ENCODE measurements at regions not wholly inside any gene's neighbourhood (a gene's known extent, or its start where the extent isn't known, plus 50 kb on each side); places are given as distances from the start of the nearest gene placed in this dataset.
"Not testable (repeated sequence)": the region's sequence is repeated elsewhere in the genome, so short reads cannot be mapped to it uniquely, and the experiment has no call there.

- H3K9me3 Mint-ChIP-seq: no peaks in the 10 kb centered on the region
- H3K27ac Mint-ChIP-seq: no peak overlapping the region
- no peak for DNase-seq
- H3K27me3 Mint-ChIP-seq: peaks cover 19% of the 10 kb centered on the region
- H3K4me3 Mint-ChIP-seq: no peak overlapping the region
- intact Hi-C loops (cut with micrococcal nuclease): no loop called here
- no peaks in the 10 kb centered on the region for H3K36me3 Mint-ChIP-seq (ENCODE audit: low read depth)
- H3K4me1 Mint-ChIP-seq: peaks cover 2% of the 10 kb centered on the region
Observed at GRCh38 chr12:75795125-75795524, 236.5 kb downstream of the PHLDA1 start.

GRCh38 chr12:75792687-75793086, 238.9 kb downstream of the PHLDA1 start:
- Mint-ChIP-seq H3K36me3 (ENCODE audit: low read depth) (no peaks in the 10 kb centered on the region), H3K4me1 (peaks cover 3% of the 10 kb centered on the region), H3K27ac (no peak overlapping the region), H3K27me3 (peaks cover 19% of the 10 kb centered on the region), H3K9me3 (no peaks in the 10 kb centered on the region), H3K4me3 (no peak overlapping the region)
- DNase-seq: no peak
- intact Hi-C loops (cut with micrococcal nuclease): loop anchor here (5.0 kb wide), 1 partner anchor 40 kb away; no protein-coding TSS in a partner anchor

- H3K27ac Mint-ChIP-seq: no peak overlapping the region
- H3K27me3 Mint-ChIP-seq: peaks cover 16% of the 10 kb centered on the region
- intact Hi-C loops (cut with micrococcal nuclease): loop anchor here (5.0 kb wide), 1 partner anchor 38 kb away; no protein-coding TSS in a partner anchor
- no peaks in the 10 kb centered on the region for H3K36me3 Mint-ChIP-seq (ENCODE audit: low read depth)
- no peak for DNase-seq
- no peak overlapping the region for H3K4me3 Mint-ChIP-seq
- H3K9me3 Mint-ChIP-seq: no peaks in the 10 kb centered on the region
- peaks cover 3% of the 10 kb centered on the region for H3K4me1 Mint-ChIP-seq
Observed at GRCh38 chr12:75790219-75790618, 241.4 kb downstream of the PHLDA1 start.

GRCh38 chr12:75787146-75787545, 244.4 kb downstream of the PHLDA1 start:
- H3K4me3 Mint-ChIP-seq; H3K27me3 Mint-ChIP-seq; H3K36me3 Mint-ChIP-seq (ENCODE audit: low read depth); H3K9me3 Mint-ChIP-seq; DNase-seq; H3K27ac Mint-ChIP-seq; intact Hi-C loops (cut with micrococcal nuclease); H3K4me1 Mint-ChIP-seq: not testable (repeated sequence)

- intact Hi-C loops (cut with micrococcal nuclease): no loop called here
- no peaks in the 10 kb centered on the region for H3K36me3 Mint-ChIP-seq (ENCODE audit: low read depth)
- peaks cover 1% of the 10 kb centered on the region for H3K27me3 Mint-ChIP-seq
- no peak for DNase-seq
- H3K4me1 Mint-ChIP-seq: peaks cover 11% of the 10 kb centered on the region
- H3K4me3 Mint-ChIP-seq: no peak overlapping the region
- H3K27ac Mint-ChIP-seq: no peak overlapping the region
- no peaks in the 10 kb centered on the region for H3K9me3 Mint-ChIP-seq
Observed at GRCh38 chr12:75786070-75786469, 245.5 kb downstream of the PHLDA1 start.

- no peaks in the 10 kb centered on the region for H3K36me3 Mint-ChIP-seq (ENCODE audit: low read depth)
- peaks cover 4% of the 10 kb centered on the region for H3K27me3 Mint-ChIP-seq
- H3K4me3 Mint-ChIP-seq: no peak overlapping the region
- no peak overlapping the region for H3K27ac Mint-ChIP-seq
- no peak for DNase-seq
- H3K4me1 Mint-ChIP-seq: peaks cover 9% of the 10 kb centered on the region
- intact Hi-C loops (cut with micrococcal nuclease): loop anchor here (5.0 kb wide), 1 partner anchor 138 kb away; no protein-coding TSS in a partner anchor
- H3K9me3 Mint-ChIP-seq: no peaks in the 10 kb centered on the region
Observed at GRCh38 chr12:75784591-75784990, 247.0 kb downstream of the PHLDA1 start.

- Mint-ChIP-seq H3K4me1 (peaks cover 9% of the 10 kb centered on the region), H3K9me3 (no peaks in the 10 kb centered on the region), H3K4me3 (no peak overlapping the region), H3K27me3 (peaks cover 6% of the 10 kb centered on the region), H3K36me3 (ENCODE audit: low read depth) (no peaks in the 10 kb centered on the region), H3K27ac (no peak overlapping the region)
- no peak for DNase-seq
- intact Hi-C loops (cut with micrococcal nuclease): loop anchor here (5.0 kb wide), 1 partner anchor 139 kb away; no protein-coding TSS in a partner anchor
Observed at GRCh38 chr12:75783093-75783877, 248.3 kb downstream of the PHLDA1 start.

GRCh38 chr12:75782069-75782581, 249.5 kb downstream of the PHLDA1 start:
- no peaks in the 10 kb centered on the region for H3K36me3 Mint-ChIP-seq (ENCODE audit: low read depth)
- intact Hi-C loops (cut with micrococcal nuclease): loop anchor here (5.0 kb wide), 1 partner anchor 140 kb away; no protein-coding TSS in a partner anchor
- DNase-seq: no peak
- no peak overlapping the region for H3K4me3 Mint-ChIP-seq
- H3K9me3 Mint-ChIP-seq: no peaks in the 10 kb centered on the region
- no peak overlapping the region for H3K27ac Mint-ChIP-seq
- H3K27me3 Mint-ChIP-seq: peaks cover 10% of the 10 kb centered on the region
- H3K4me1 Mint-ChIP-seq: peaks cover 9% of the 10 kb centered on the region

GRCh38 chr12:75781532-75782046, 250.0 kb downstream of the PHLDA1 start:
- Mint-ChIP-seq H3K4me1 (peaks cover 9% of the 10 kb centered on the region), H3K27ac (no peak overlapping the region), H3K9me3 (no peaks in the 10 kb centered on the region), H3K4me3 (no peak overlapping the region), H3K36me3 (ENCODE audit: low read depth) (no peaks in the 10 kb centered on the region), H3K27me3 (peaks cover 11% of the 10 kb centered on the region)
- intact Hi-C loops (cut with micrococcal nuclease): loop anchor here (5.0 kb wide), 1 partner anchor 141 kb away; no protein-coding TSS in a partner anchor
- no peak for DNase-seq

GRCh38 chr12:75779891-75780496, 251.6 kb downstream of the PHLDA1 start:
- Mint-ChIP-seq H3K9me3 (no peaks in the 10 kb centered on the region), H3K36me3 (ENCODE audit: low read depth) (no peaks in the 10 kb centered on the region), H3K27ac (no peak overlapping the region), H3K27me3 (peaks cover 12% of the 10 kb centered on the region), H3K4me1 (peaks cover 9% of the 10 kb centered on the region), H3K4me3 (no peak overlapping the region)
- intact Hi-C loops (cut with micrococcal nuclease): loop anchor here (5.0 kb wide), 1 partner anchor 142 kb away; no protein-coding TSS in a partner anchor
- no peak for DNase-seq

- Mint-ChIP-seq H3K27me3 (peaks cover 7% of the 10 kb centered on the region), H3K27ac (no peak overlapping the region), H3K4me3 (no peak overlapping the region), H3K4me1 (no peaks in the 10 kb centered on the region), H3K9me3 (no peaks in the 10 kb centered on the region), H3K36me3 (ENCODE audit: low read depth) (no peaks in the 10 kb centered on the region)
- DNase-seq: no peak
- intact Hi-C loops (cut with micrococcal nuclease): no loop called here
Observed at GRCh38 chr12:75774261-75775052, 257.1 kb downstream of the PHLDA1 start.

- no peak overlapping the region for H3K4me3 Mint-ChIP-seq
- H3K36me3 Mint-ChIP-seq (ENCODE audit: low read depth): no peaks in the 10 kb centered on the region
- intact Hi-C loops (cut with micrococcal nuclease): no loop called here
- H3K4me1 Mint-ChIP-seq: no peaks in the 10 kb centered on the region
- H3K27ac Mint-ChIP-seq: no peak overlapping the region
- H3K9me3 Mint-ChIP-seq: no peaks in the 10 kb centered on the region
- H3K27me3 Mint-ChIP-seq: peaks cover 12% of the 10 kb centered on the region
- DNase-seq: no peak
Observed at GRCh38 chr12:75773377-75773776, 258.2 kb downstream of the PHLDA1 start.

- Mint-ChIP-seq H3K4me3 (no peak overlapping the region), H3K27me3 (peaks cover 18% of the 10 kb centered on the region), H3K9me3 (no peaks in the 10 kb centered on the region), H3K27ac (no peak overlapping the region), H3K4me1 (peaks cover 5% of the 10 kb centered on the region), H3K36me3 (ENCODE audit: low read depth) (no peaks in the 10 kb centered on the region)
- DNase-seq: no peak
- intact Hi-C loops (cut with micrococcal nuclease): no loop called here
Observed at GRCh38 chr12:75771023-75771422, 259.6 kb upstream of the KRR1 start.
